Activated CD4-positive, alpha-beta T cell treated with anti-CD3 and anti-CD28 coated beads, Interleukin-2, amount 10 ng/mL, durations not matched to agents 24 days and 14 days (primary cell): ENCODE measurements at regions not wholly inside any gene's neighbourhood (a gene's known extent, or its start where the extent isn't known, plus 50 kb on each side); places are given as distances from the start of the nearest gene placed in this dataset.

Experiments
- DNase-seq: peaks from one replicate; pipeline ENCODE4 v3.0.0; 2022
- H3K27ac Mint-ChIP-seq: one replicate; pipeline ENCODE4 v1.8.0; 2022; ENCODE audit warnings: mild to moderate bottlenecking, mixed read lengths
- H3K27me3 Mint-ChIP-seq: one replicate; pipeline ENCODE4 v1.8.0; 2022; ENCODE audit warnings: mixed read lengths
- H3K36me3 Mint-ChIP-seq: one replicate; pipeline ENCODE4 v1.8.0; 2022; ENCODE audit warnings: low read depth, mild to moderate bottlenecking, mixed read lengths
- H3K4me1 Mint-ChIP-seq: one replicate; pipeline ENCODE4 v1.8.0; 2021; ENCODE audit warnings: mixed read lengths
- H3K4me3 Mint-ChIP-seq: one replicate; pipeline ENCODE4 v1.8.0; 2022; ENCODE audit warnings: mild to moderate bottlenecking, moderate library complexity, mixed read lengths
- H3K9me3 Mint-ChIP-seq: one replicate; pipeline ENCODE4 v1.8.0; 2021; ENCODE audit warnings: mixed read lengths
- intact Hi-C: fragments of 100-400 bp; cut with micrococcal nuclease; formaldehyde crosslinking; loops from one replicate; pipeline ENCODE4 v1.15.1; 2023

- H3K4me3 Mint-ChIP-seq: no peak overlapping the region
- H3K9me3 Mint-ChIP-seq: no peaks in the 10 kb centered on the region
- intact Hi-C loops: no loop called here
- H3K27me3 Mint-ChIP-seq: no peaks in the 10 kb centered on the region
- no peak for DNase-seq
- no peaks in the 10 kb centered on the region for H3K4me1 Mint-ChIP-seq
- no peaks in the 10 kb centered on the region for H3K36me3 Mint-ChIP-seq
- H3K27ac Mint-ChIP-seq: no peak overlapping the region
These were observed 191.6 kb upstream of the CCN2 start for GRCh38 chr6:132142768-132143167.

DNA sequence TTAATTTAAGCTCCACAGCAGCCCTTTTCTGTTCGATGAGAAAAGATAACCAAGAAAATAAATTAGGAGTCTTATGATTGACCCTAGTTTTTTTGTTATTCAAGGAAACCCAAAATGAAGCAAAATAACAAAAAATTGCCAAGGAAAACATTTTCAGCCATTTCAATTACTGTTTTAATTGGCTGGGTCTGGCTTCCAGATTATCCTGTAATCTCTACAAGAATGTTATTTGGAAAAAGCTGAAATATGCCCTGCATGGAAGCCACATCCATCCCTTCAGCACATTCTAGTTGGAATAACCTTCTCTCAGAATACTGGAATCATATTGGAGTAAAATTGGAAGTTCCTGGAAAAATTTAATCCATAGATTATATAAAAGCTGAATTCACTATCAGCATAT, 191.1 kb upstream of the CCN2 start:
- H3K36me3 Mint-ChIP-seq: no peaks in the 10 kb centered on the region
- intact Hi-C loops: no loop called here
- H3K9me3 Mint-ChIP-seq: no peaks in the 10 kb centered on the region
- no peaks in the 10 kb centered on the region for H3K4me1 Mint-ChIP-seq
- H3K4me3 Mint-ChIP-seq: no peak overlapping the region
- no peak overlapping the region for H3K27ac Mint-ChIP-seq
- no peak for DNase-seq
- no peaks in the 10 kb centered on the region for H3K27me3 Mint-ChIP-seq

DNA sequence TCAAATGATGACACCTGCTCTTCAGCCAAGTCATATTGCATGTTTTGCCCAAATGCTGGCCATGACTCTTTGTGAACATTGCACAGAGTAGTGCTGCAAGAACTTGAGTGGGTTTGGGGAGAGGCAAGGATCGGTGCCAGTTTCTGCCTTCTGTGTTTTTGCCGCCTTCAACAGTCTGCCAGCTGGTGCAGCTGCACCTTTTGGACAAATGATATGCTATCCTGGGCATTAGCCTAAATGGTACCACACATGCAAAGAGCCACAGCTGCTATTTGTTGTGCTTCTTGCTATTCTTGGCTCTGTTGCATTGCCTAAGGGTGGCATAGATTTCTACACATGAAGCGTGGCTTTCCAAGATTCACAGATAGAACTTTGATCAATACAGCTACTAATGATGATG, 189.0 kb upstream of the CCN2 start:
- H3K27me3 Mint-ChIP-seq: no peaks in the 10 kb centered on the region
- H3K36me3 Mint-ChIP-seq: no peaks in the 10 kb centered on the region
- no peaks in the 10 kb centered on the region for H3K9me3 Mint-ChIP-seq
- H3K4me1 Mint-ChIP-seq: no peaks in the 10 kb centered on the region
- H3K27ac Mint-ChIP-seq: no peak overlapping the region
- no peak overlapping the region for H3K4me3 Mint-ChIP-seq
- intact Hi-C loops: no loop called here
- no peak for DNase-seq

GRCh38 chr6:132139611-132140010, 188.4 kb upstream of the CCN2 start:
- Mint-ChIP-seq H3K9me3 (no peaks in the 10 kb centered on the region), H3K36me3 (no peaks in the 10 kb centered on the region), H3K27me3 (no peaks in the 10 kb centered on the region), H3K27ac (no peak overlapping the region), H3K4me1 (no peaks in the 10 kb centered on the region), H3K4me3 (no peak overlapping the region)
- intact Hi-C loops: no loop called here
- DNase-seq: no peak

DNA sequence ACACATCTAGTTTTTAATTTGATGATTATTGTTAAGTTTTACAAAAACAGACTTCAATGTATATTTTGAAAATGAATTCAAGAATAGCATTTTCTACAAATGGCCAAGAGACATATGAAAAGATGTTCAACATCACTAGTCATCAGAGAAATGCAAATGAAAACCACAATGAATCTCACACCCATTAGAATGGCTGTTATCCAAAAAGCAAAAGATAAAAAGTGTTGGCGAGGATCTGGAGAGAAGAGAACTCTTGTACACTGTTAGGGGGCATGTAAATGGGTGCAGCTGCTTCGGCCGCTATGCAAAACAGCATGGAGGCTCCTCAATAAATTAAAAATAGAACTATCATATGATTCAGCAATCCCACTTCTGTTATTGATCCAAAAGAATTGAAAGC, 185.8 kb upstream of the CCN2 start:
- H3K9me3 Mint-ChIP-seq: no peaks in the 10 kb centered on the region
- no peaks in the 10 kb centered on the region for H3K27me3 Mint-ChIP-seq
- no peak for DNase-seq
- H3K4me1 Mint-ChIP-seq: no peaks in the 10 kb centered on the region
- intact Hi-C loops: no loop called here
- no peak overlapping the region for H3K27ac Mint-ChIP-seq
- no peaks in the 10 kb centered on the region for H3K36me3 Mint-ChIP-seq
- H3K4me3 Mint-ChIP-seq: no peak overlapping the region

DNA sequence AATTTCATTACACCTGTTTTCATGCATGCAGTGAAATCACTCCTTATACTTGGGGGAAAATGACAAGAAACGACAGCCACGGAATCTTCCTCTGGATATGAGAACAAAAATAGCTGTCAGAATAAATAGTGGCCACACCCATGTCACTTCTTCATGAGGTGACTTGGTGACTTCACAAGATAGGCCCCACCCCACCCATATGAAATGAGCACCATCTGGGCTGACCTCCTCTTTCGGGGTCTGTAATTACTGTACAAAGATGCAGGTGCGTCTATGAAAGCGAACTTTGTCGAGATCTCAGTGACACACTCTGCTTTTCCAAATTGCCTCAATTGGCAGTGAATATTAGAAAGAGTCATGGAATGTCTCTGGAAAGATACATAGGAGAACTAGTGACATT, 184.2 kb upstream of the CCN2 start:
- Mint-ChIP-seq H3K27ac (no peak overlapping the region), H3K27me3 (peaks cover 4% of the 10 kb centered on the region), H3K4me1 (no peaks in the 10 kb centered on the region), H3K36me3 (no peaks in the 10 kb centered on the region), H3K4me3 (no peak overlapping the region), H3K9me3 (no peaks in the 10 kb centered on the region)
- no peak for DNase-seq
- intact Hi-C loops: no loop called here

- H3K9me3 Mint-ChIP-seq: no peaks in the 10 kb centered on the region
- no peaks in the 10 kb centered on the region for H3K36me3 Mint-ChIP-seq
- H3K27ac Mint-ChIP-seq: no peak overlapping the region
- intact Hi-C loops: no loop called here
- peaks cover 4% of the 10 kb centered on the region for H3K27me3 Mint-ChIP-seq
- H3K4me1 Mint-ChIP-seq: no peaks in the 10 kb centered on the region
- no peak for DNase-seq
- no peak overlapping the region for H3K4me3 Mint-ChIP-seq
These were observed 182.7 kb upstream of the CCN2 start for GRCh38 chr6:132133736-132134445.

DNA sequence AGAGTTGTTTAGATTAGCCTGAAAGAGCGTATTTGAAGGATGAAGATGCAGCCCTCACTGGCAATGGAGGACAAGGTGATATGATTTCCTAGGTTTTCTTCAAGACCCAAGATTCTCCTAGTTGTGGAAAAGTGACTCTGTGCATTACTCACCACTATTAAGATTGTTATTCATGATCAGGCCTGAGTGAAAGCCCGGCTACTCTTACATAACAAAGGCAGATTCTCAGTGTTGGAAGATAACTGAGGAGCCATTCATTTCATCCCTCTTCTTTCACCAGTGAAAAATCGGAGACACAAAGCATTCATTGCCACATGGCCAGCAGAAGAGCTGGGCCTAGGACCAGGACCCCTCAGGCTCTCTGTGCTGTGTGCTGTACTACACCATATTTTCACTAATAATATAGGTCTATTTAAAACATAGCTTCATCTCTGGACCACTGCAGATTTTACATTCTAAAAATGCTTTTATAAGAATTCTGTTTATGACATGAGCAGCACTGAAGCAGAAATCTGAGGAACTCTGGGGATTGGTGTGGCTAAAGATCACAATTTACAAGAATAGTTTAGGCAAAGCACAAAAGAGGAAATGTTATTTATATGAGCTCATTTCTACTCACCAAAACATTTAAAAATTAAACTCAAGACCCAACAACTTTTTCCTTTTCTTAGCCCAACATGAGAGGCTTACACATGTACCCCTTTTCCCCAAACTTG, 181.9 kb upstream of the CCN2 start:
- Mint-ChIP-seq H3K9me3 (no peaks in the 10 kb centered on the region), H3K27ac (no peak overlapping the region), H3K36me3 (no peaks in the 10 kb centered on the region), H3K4me3 (no peak overlapping the region), H3K27me3 (peaks cover 4% of the 10 kb centered on the region), H3K4me1 (no peaks in the 10 kb centered on the region)
- DNase-seq: no peak
- intact Hi-C loops: no loop called here

DNA sequence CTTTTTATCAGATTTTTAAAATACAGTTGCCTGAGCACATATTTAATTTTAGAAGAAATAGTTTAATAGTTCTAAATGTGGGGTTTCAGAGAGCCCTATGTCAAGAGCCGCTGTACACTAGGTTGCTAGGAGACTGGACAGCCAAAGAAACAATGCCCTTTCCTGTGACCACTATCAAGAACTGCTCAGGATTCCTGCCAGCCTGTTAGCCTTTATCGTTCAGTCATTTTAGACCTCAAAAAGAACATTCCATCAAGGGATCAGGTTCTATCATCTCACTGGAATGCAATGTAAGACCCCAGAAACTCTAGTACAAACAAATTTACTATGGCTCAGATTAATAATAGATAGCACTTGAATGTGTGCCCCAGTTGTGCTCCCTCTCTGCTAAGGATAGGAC, 181.2 kb upstream of the CCN2 start:
- Mint-ChIP-seq H3K4me1 (no peaks in the 10 kb centered on the region), H3K9me3 (no peaks in the 10 kb centered on the region), H3K4me3 (no peak overlapping the region), H3K36me3 (no peaks in the 10 kb centered on the region), H3K27me3 (peaks cover 4% of the 10 kb centered on the region), H3K27ac (no peak overlapping the region)
- intact Hi-C loops: no loop called here
- DNase-seq: no peak

DNA sequence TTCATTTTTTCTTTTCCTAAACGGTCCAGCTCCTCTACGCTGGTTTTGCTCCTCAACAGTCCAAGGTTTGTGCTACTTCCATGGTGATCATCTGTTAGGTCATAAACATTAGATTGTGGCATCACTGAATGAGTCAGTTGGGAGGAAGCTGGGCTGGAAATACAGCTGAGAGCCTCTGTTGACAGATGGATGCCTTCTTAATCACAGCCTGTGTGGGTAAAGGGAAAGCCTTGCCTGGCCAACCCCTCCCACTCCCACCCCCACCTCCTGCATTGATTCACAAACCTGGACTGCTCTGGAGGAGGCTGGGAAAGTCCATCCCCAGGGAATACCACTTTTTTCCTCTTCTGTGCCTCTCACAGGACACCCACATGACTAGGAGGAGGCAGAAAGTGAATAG, 180.6 kb upstream of the CCN2 start:
- no peaks in the 10 kb centered on the region for H3K36me3 Mint-ChIP-seq
- intact Hi-C loops: no loop called here
- no peak overlapping the region for H3K27ac Mint-ChIP-seq
- H3K4me3 Mint-ChIP-seq: no peak overlapping the region
- H3K27me3 Mint-ChIP-seq: peaks cover 4% of the 10 kb centered on the region
- no peak for DNase-seq
- H3K4me1 Mint-ChIP-seq: no peaks in the 10 kb centered on the region
- H3K9me3 Mint-ChIP-seq: no peaks in the 10 kb centered on the region

GRCh38 chr6:132131351-132131750, 180.2 kb upstream of the CCN2 start:
- Mint-ChIP-seq H3K27me3 (peaks cover 4% of the 10 kb centered on the region), H3K36me3 (no peaks in the 10 kb centered on the region), H3K4me1 (no peaks in the 10 kb centered on the region), H3K4me3 (no peak overlapping the region), H3K9me3 (no peaks in the 10 kb centered on the region), H3K27ac (no peak overlapping the region)
- intact Hi-C loops: no loop called here
- no peak for DNase-seq

- intact Hi-C loops: no loop called here
- no peak overlapping the region for H3K27ac Mint-ChIP-seq
- DNase-seq: no peak
These were observed 179.6 kb upstream of the CCN2 start for GRCh38 chr6:132130626-132131298.

DNA sequence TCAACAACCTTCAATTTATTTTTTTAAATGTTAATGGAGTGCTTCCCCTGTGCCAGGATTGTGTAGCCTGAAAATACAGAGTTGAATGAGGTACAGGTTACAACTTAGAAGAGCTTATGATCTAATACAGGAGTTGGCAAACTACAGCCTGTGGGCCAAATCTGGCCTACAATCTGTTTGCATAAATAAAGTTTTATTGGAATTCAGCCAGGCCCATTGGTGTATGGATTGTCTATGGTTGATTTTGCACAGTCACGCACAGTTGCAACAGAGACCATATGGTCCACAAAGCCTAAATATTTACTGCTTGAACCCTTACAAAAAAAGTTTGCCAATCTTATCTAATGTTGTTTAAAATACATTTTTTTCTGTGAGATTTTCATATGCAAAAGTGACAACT, 177.3 kb upstream of the CCN2 start:
- Mint-ChIP-seq H3K9me3 (no peaks in the 10 kb centered on the region), H3K36me3 (no peaks in the 10 kb centered on the region), H3K27me3 (peaks cover 4% of the 10 kb centered on the region), H3K4me1 (no peaks in the 10 kb centered on the region), H3K4me3 (no peak overlapping the region), H3K27ac (no peak overlapping the region)
- intact Hi-C loops: no loop called here
- no peak for DNase-seq

More at GRCh38 chr6:132130626-132131298, 179.6 kb upstream of the CCN2 start:
- Mint-ChIP-seq H3K4me1 (no peaks in the 10 kb centered on the region), H3K27me3 (peaks cover 4% of the 10 kb centered on the region), H3K4me3 (no peak overlapping the region), H3K36me3 (no peaks in the 10 kb centered on the region), H3K9me3 (no peaks in the 10 kb centered on the region)

DNA sequence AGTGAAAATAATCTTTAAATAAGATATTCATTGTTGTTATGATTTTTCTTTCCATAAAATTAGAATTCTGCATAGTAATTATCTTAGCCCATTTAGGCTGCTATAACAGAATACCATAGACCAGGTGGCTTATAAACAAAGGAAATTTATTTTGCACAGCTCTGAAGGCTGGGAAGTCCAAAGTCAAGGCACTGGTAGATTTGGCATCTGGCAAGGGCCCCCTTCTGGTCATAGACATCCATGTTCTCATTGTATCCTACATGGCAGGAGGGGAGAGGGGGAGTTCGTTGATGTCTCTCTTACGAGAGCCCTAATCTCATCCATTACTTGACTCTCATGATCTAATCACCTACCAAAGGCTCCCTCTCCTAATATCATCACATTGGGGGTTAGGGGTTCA, 175.0 kb upstream of the CCN2 start:
- DNase-seq: no peak
- Mint-ChIP-seq H3K36me3 (no peaks in the 10 kb centered on the region), H3K27me3 (no peaks in the 10 kb centered on the region), H3K4me3 (no peak overlapping the region), H3K4me1 (no peaks in the 10 kb centered on the region), H3K27ac (no peak overlapping the region), H3K9me3 (no peaks in the 10 kb centered on the region)
- intact Hi-C loops: no loop called here
